ENCODE measurements at regions not wholly inside any gene's neighbourhood (a gene's known extent, or its start where the extent isn't known, plus 50 kb on each side); places are given as distances from the start of the nearest gene placed in this dataset.

DNA sequence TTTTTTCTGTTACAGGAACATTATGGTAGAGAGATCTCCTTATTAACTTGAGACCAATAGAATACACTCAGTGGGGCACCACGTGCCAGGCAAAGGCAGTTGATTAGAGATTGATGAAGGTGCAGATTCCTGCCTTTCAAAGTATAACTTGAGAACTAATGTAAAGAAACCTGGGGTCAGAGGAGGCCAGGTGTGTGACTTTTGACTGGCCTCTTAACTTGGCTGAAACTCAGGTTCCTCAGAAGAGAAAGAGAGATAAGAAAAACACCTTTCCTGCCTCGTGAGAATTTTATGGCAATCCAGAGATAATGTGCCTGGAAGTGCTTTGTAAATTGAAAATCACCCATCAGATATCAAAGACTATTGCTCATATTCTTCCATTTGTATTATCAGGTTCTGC, 110.7 kb upstream of the GZMB start:
- Mint-ChIP-seq H3K36me3 (ENCODE audit: low read depth) (no peaks in the 10 kb centered on the region), H3K9me3 (no peaks in the 10 kb centered on the region), H3K27me3 (peaks cover 52% of the 10 kb centered on the region), H3K4me3 (no peak overlapping the region), H3K4me1 (ENCODE audit: low read depth) (no peaks in the 10 kb centered on the region), H3K27ac (no peak overlapping the region)
- TF ChIP-seq, protein P1, sequence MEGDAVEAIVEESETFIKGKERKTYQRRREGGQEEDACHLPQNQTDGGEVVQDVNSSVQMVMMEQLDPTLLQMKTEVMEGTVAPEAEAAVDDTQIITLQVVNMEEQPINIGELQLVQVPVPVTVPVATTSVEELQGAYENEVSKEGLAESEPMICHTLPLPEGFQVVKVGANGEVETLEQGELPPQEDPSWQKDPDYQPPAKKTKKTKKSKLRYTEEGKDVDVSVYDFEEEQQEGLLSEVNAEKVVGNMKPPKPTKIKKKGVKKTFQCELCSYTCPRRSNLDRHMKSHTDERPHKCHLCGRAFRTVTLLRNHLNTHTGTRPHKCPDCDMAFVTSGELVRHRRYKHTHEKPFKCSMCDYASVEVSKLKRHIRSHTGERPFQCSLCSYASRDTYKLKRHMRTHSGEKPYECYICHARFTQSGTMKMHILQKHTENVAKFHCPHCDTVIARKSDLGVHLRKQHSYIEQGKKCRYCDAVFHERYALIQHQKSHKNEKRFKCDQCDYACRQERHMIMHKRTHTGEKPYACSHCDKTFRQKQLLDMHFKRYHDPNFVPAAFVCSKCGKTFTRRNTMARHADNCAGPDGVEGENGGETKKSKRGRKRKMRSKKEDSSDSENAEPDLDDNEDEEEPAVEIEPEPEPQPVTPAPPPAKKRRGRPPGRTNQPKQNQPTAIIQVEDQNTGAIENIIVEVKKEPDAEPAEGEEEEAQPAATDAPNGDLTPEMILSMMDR (IDR thresholded peaks at IDR 0.05): no peak
- intact Hi-C loops (cut with DNase I, micrococcal nuclease): no loop called here
- ATAC-seq (ENCODE audit: poor library complexity) (no peak), DNase-seq (no peak)
- Histone ChIP-seq H3K4me3 (ENCODE audit: low read length) (no peak overlapping the region), H3K27me3 (ENCODE audit: control insufficient read depth in 1 of 2, insufficient read depth in 2 of 2, low read length in 2 of 2) (peaks cover 4% of the 10 kb centered on the region in 2 experiments), H3K4me1 (ENCODE audit: insufficient read depth, low read length) (no peaks in the 10 kb centered on the region), H3K9me3 (ENCODE audit: control insufficient read depth in 1 of 2, insufficient read depth in 1 of 2, low read length in 2 of 2) (peaks cover 0 to 6% of the 10 kb centered on the region in 2 experiments), H3K36me3 (ENCODE audit: insufficient read depth, low read length) (no peaks in the 10 kb centered on the region), H3K27ac (ENCODE audit: low read depth in 1 of 2, low read length in 2 of 2) (no peak overlapping the region)
- ChIA-PET CTCF (no interaction called here), POLR2A (no interaction called here)

GRCh38 chr14:24741871-24742270, 107.9 kb upstream of the GZMB start:
- Mint-ChIP-seq H3K27ac (no peak overlapping the region), H3K4me3 (no peak overlapping the region), H3K4me1 (ENCODE audit: low read depth) (no peaks in the 10 kb centered on the region), H3K36me3 (ENCODE audit: low read depth) (no peaks in the 10 kb centered on the region), H3K9me3 (no peaks in the 10 kb centered on the region), H3K27me3 (peaks cover 51% of the 10 kb centered on the region)
- no peak overlapping the region for H3K27ac ChIP-seq (ENCODE audit: low read depth in 1 of 2, low read length in 2 of 2)
- ATAC-seq (ENCODE audit: poor library complexity) (no peak), DNase-seq (no peak)
- H3K9me3 ChIP-seq (ENCODE audit: control insufficient read depth in 1 of 2, insufficient read depth in 1 of 2, low read length in 2 of 2): no peaks in the 10 kb centered on the region
- POLR2A ChIA-PET: no interaction called here
- H3K36me3 ChIP-seq (ENCODE audit: insufficient read depth, low read length): no peaks in the 10 kb centered on the region
- intact Hi-C loops (cut with DNase I, micrococcal nuclease): no loop called here
- no peaks in the 10 kb centered on the region for H3K4me1 ChIP-seq (ENCODE audit: insufficient read depth, low read length)
- H3K4me3 ChIP-seq (ENCODE audit: low read length): no peak overlapping the region
- H3K27me3 ChIP-seq (ENCODE audit: control insufficient read depth in 1 of 2, insufficient read depth in 2 of 2, low read length in 2 of 2): peaks cover 4% of the 10 kb centered on the region in 2 experiments
- TF ChIP-seq, protein P1 (IDR thresholded peaks at IDR 0.05): no peak
- CTCF ChIA-PET: no interaction called here

GRCh38 chr14:24735984-24736630, 102.1 kb upstream of the GZMB start:
- Histone ChIP-seq H3K9me3 (ENCODE audit: control insufficient read depth in 1 of 2, insufficient read depth in 1 of 2, low read length in 2 of 2) (no peaks in the 10 kb centered on the region), H3K36me3 (ENCODE audit: insufficient read depth, low read length) (no peaks in the 10 kb centered on the region), H3K27ac (ENCODE audit: low read depth in 1 of 2, low read length in 2 of 2) (no peak overlapping the region), H3K4me1 (ENCODE audit: insufficient read depth, low read length) (no peaks in the 10 kb centered on the region), H3K27me3 (ENCODE audit: control insufficient read depth in 1 of 2, insufficient read depth in 2 of 2, low read length in 2 of 2) (no peaks in the 10 kb centered on the region), H3K4me3 (ENCODE audit: low read length) (no peak overlapping the region)
- Mint-ChIP-seq H3K4me1 (ENCODE audit: low read depth) (no peaks in the 10 kb centered on the region), H3K4me3 (no peak overlapping the region), H3K27me3 (peaks cover 24% of the 10 kb centered on the region), H3K36me3 (ENCODE audit: low read depth) (no peaks in the 10 kb centered on the region), H3K27ac (no peak overlapping the region), H3K9me3 (no peaks in the 10 kb centered on the region)
- ChIA-PET CTCF (no interaction called here), POLR2A (no interaction called here)
- ATAC-seq (ENCODE audit: poor library complexity) (no peak), DNase-seq (no peak)
- intact Hi-C loops (cut with DNase I, micrococcal nuclease): no loop called here
- TF ChIP-seq, protein P1 (IDR thresholded peaks at IDR 0.05): no peak

Data from CD4-positive, alpha-beta T cell (primary cell).